ENCODE measurements at regions not wholly inside any gene's neighbourhood (a gene's known extent, or its start where the extent isn't known, plus 50 kb on each side); places are given as distances from the start of the nearest gene placed in this dataset.

DNA sequence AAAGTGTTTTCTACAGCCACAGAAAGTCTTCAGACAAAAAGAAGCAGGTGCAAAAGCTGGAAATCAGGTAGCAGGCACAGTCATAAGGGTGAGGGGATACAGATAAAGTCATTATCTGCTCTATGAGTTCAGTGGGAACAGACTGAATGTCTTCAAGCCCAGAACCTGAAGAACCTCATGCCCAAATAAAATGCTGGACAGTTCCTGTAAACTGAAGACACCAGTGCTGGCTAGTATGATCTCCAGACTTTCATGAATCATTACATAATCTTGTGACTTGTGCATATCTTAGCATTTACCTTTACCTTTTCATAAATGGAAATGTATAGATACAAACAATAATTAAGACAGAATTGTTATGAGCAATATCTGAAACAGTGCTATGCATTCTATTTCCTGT, 728.7 kb downstream of the DNAH5 start:
- TF ChIP-seq CTCF (conservative IDR thresholded peaks at IDR 0.05; ENCODE audit: low read depth in 2 of 2), result no peak
- no peak for TF ChIP-seq POLR2AphosphoS5 (IDR thresholded peaks at IDR 0.05; ENCODE audit: low read depth)
- no peak for TF ChIP-seq EZH2phosphoT487 (IDR thresholded peaks at IDR 0.05; ENCODE audit: unreplicated experiment)
- TF ChIP-seq, protein P1, sequence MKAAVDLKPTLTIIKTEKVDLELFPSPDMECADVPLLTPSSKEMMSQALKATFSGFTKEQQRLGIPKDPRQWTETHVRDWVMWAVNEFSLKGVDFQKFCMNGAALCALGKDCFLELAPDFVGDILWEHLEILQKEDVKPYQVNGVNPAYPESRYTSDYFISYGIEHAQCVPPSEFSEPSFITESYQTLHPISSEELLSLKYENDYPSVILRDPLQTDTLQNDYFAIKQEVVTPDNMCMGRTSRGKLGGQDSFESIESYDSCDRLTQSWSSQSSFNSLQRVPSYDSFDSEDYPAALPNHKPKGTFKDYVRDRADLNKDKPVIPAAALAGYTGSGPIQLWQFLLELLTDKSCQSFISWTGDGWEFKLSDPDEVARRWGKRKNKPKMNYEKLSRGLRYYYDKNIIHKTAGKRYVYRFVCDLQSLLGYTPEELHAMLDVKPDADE (IDR thresholded peaks at IDR 0.05), result no peak
- no peak for TF ChIP-seq EZH2 (IDR thresholded peaks at IDR 0.05; ENCODE audit: low read depth, unreplicated experiment)
- TF ChIP-seq JUNB (IDR thresholded peaks at IDR 0.05; ENCODE audit: unreplicated experiment), result no peak
- TF ChIP-seq NANOG (IDR thresholded peaks at IDR 0.05; ENCODE audit: borderline replicate concordance), result no peak
- TF ChIP-seq CREB1 (CRISPR knock-in tag; IDR thresholded peaks at IDR 0.05; ENCODE audit: low read depth), result no peak
- no peak for TF ChIP-seq REST (IDR thresholded peaks at IDR 0.05; ENCODE audit: unreplicated experiment)

Data from GM23338 (cell line).